AG09309 (cell line): ENCODE measurements at regions not wholly inside any gene's neighbourhood (a gene's known extent, or its start where the extent isn't known, plus 50 kb on each side); places are given as distances from the start of the nearest gene placed in this dataset.

Experiments
- DNase-seq: peaks from one replicate; pipeline ENCODE4 v3.0.0-alpha.2; 2010; ENCODE audit warnings: low read depth
- H3K4me3 ChIP-seq: 2 replicates; pipeline ENCODE4 v1.5.1; 2011; ENCODE audit warnings: mild to moderate bottlenecking, low read depth, low read length, moderate library complexity; ENCODE audit not compliant: control insufficient read depth
- TF ChIP-seq, protein P1 (sequence below): IDR thresholded peaks from 2 replicates; pipeline ENCODE4 v1.5.1; 2011; ENCODE audit warnings: mild to moderate bottlenecking, low read depth, low read length, inconsistent platforms; ENCODE audit not compliant: insufficient read depth, control insufficient read depth; ENCODE audit errors: missing control alignments

DNA sequence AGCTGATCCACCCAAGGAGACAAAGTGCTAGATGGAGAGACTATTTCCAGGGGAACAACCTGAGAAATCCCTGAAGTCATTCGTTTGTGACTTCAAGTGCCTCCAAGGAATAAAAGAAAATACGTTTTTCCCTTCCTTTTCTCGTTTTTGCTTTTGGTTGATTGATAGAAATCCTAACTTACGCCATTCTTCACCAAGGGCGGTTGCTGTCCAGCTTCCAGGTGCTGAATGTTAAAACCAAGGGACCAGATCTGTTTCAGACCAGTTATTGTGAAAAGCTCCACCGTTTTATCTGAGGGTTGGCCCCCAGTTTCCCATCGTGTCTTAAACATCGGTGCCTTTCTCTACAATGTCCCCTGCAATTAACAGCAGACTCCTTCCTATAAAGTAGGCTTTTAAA, 600.7 kb upstream of the SGCD start:
- no peak overlapping the region for H3K4me3 ChIP-seq
- TF ChIP-seq, protein P1, sequence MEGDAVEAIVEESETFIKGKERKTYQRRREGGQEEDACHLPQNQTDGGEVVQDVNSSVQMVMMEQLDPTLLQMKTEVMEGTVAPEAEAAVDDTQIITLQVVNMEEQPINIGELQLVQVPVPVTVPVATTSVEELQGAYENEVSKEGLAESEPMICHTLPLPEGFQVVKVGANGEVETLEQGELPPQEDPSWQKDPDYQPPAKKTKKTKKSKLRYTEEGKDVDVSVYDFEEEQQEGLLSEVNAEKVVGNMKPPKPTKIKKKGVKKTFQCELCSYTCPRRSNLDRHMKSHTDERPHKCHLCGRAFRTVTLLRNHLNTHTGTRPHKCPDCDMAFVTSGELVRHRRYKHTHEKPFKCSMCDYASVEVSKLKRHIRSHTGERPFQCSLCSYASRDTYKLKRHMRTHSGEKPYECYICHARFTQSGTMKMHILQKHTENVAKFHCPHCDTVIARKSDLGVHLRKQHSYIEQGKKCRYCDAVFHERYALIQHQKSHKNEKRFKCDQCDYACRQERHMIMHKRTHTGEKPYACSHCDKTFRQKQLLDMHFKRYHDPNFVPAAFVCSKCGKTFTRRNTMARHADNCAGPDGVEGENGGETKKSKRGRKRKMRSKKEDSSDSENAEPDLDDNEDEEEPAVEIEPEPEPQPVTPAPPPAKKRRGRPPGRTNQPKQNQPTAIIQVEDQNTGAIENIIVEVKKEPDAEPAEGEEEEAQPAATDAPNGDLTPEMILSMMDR: no peak
- no peak for DNase-seq

DNA sequence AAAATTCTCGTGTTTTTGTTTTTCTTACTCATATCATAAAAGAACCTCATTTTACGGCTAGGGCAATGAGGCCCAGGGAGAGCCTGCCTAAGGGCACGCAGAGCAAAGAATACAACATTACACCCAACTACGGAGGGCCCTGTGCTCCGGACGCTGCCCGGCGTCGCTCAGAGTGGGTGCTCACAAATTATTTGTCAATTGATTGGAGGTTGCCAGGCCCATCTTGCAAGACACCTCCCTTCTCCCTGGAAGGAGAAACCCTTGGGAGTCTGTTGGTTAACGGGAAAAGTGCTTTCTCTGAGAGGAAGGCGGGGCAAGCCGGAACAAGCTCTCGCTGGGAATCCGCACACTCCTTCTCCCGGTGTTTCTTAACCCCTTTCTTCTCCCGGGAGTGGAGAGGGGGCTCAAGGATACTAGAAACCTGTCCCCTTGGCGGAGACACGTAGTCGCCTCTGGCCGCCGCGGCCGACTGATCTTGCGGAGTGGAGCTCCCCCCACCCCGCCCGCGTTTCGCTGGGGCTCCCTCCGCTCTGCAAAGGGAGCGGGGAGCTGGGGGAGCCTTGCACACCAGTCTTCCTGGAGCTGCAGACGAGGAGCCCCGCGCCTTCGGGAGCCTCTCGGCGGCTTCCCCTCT, 599.3 kb upstream of the SGCD start:
- peak overlapping the region; percentile 44 for H3K4me3 ChIP-seq
- DNase-seq: no peak
- TF ChIP-seq, protein P1: no peak

DNA sequence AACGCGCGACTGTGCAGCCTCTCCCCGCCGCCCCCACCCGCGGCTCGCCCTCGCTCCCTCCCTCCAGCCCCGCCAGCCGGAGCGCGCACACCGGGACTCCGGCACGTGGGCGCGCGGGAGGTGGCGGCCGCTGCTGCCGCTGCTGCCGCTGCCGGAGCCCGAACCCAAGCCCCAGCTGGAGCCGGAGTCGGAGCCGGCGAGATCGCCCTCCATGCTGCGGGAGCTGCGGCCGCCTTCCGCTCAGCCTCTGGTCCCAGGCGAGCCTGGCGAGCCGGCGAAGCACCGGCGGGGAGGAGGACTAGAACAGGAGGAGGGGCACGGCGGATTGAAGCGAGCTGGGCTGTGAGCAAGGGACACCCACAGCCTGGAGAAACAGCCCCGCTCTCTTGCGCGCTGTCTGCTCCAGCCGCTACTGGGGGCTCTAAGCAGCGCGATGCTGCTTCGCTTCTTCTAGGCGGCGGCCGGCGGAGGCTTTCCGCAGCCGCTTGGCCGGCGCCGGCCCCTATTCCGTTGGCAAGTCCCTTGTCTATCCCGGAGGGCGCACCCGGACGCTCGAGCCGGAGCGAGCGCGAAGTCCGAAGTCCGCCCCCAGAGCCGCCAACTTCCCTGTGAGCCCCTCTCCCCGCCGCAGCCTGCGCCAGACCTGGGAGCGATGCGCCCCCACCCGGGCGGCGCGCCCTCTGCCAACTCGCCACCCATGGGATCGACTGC, 598.7 kb upstream of the SGCD start:
- TF ChIP-seq, protein P1: no peak
- H3K4me3 ChIP-seq: peak overlapping the region; percentile 44
- DNase-seq: peak; percentile 29

DNA sequence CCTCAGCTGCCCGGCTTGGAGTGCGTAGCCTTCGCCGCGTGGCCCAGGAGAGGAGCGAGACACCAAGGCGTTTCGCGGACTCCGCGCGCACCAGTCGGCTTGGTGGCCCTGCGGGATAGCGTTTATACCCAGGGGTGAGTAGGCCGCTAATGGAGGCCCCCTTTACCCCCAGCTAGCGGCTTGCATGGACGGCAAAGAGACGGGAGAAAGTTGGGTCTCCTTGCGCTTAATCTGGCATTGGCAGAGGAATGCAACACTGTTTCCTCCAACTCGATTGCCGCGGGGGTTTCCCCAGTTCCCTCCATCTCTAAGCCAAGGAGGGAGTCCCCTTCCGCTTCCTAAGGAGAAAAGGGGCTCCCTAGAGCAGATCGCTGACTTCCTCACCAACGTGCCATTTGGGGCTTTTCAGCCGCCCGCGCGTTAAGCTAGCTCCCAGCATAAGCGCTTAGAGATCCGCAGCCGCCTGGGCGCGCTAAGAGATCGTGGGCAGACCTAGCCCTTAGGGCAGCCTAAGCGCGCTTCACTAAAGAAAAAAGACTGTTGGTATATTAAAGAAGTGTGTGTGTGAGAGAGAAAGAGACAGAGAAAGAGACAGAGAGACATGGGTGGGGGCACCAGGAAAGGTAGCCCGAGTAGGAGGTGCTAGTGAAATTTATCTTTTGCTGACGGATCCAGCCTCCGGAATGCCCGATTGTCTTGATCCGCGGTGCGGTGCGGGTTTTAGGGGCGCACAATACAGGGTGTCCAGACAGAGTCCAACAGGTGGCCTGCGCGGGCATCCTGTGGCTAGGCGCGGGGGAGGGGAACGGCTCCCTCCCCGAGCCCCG, 597.9 kb upstream of the SGCD start:
- DNase-seq: no peak
- TF ChIP-seq, protein P1: no peak
- H3K4me3 ChIP-seq: peak overlapping the region; percentile 44

DNA sequence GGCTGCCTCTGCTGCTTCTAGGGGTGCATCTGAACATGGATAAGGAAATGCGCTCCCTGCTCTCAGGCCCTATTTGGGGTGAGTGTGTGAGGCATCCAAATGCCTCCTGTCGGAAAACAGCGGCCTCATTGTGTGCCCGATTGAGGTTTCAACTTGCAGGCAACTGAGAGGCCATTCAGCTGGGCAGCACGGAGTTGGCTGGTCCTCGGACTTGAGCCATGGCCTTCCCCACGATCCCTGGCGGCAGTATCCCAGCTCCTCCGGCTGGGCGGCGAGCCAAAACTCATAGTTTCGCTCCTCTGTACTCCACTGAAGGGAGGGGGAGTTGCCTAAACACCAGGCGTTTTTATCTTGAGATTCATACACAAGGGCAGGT, 597.3 kb upstream of the SGCD start:
- TF ChIP-seq, protein P1: no peak
- no peak for DNase-seq
- H3K4me3 ChIP-seq: peak overlapping the region; percentile 44

DNA sequence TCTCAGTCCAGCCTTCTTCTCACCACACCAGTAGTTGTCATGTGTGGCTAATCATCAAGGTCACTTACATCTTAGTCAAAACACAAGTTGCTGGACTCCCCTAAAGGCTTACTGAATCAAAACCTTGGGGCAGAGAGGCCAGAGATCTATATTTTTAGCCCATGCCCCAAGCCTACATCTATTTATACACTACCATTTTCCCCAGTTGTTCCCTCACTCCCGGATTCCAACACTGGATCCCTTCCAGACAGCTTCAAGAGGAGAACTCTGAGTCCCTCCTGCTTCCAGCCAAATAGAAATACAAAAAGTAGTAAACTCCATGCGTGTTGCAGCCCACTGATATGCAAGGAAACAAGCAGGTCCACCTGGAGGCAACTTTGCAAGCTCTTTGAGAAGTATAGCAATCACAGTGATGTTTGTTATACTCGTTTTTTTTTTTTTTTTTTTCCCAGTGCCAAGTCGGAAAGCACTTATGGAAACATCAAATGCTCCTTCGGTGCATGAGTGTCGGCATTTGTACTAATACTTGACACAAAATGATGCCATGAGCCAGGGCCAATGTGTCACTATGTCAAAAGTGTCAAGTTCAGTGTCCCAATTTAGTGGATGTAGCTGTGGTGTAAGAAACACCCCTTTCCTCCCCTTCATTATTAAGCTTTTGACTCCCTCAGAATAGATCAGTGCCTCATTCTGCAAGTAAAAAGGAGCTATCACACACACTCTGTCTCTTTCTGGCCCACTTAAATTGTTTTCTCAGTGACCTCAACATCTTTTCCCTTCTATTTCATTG, 594.2 kb upstream of the SGCD start:
- TF ChIP-seq, protein P1: no peak
- no peak overlapping the region for H3K4me3 ChIP-seq
- DNase-seq: no peak
